Stomach (tissue), 8 donors: ENCODE measurements at regions not wholly inside any gene's neighbourhood (a gene's known extent, or its start where the extent isn't known, plus 50 kb on each side); places are given as distances from the start of the nearest gene placed in this dataset.

ENCODE experiments used
- DNase-seq, 2 donors: peaks; one replicate each; pipeline versions ENCODE4 v3.0.0 to v3.0.0-alpha.2; 2013 to 2019
- H3K27ac ChIP-seq, 5 donors: fragments of 200-600 bp in 4 of 5; sonication (generic) in 4 of 5; one replicate each; pipeline ENCODE4 v1.5.1; 2013 to 2019; ENCODE audit warnings: mild to moderate bottlenecking in 1 of 5, moderate library complexity in 1 of 5
- H3K27me3 ChIP-seq, 3 donors: fragments of 200-600 bp; sonication (generic); one replicate each; pipeline ENCODE4 v1.5.1; 2017 to 2019; ENCODE audit warnings: mixed run types in 1 of 3
- H3K36me3 ChIP-seq, 4 donors: fragments of 200-600 bp; sonication (generic); 1 replicate in 3 of 4; 2 replicates in 1 of 4; pipeline ENCODE4 v1.5.1; 2016 to 2019
- H3K4me1 ChIP-seq, 4 donors: fragments of 200-600 bp; sonication (generic); one replicate each; pipeline ENCODE4 v1.5.1; 2016 to 2019
- H3K4me3 ChIP-seq, 4 donors: fragments of 200-600 bp; sonication (generic) in 3 of 4; one replicate each; pipeline ENCODE4 v1.5.1; 2016 to 2019; ENCODE audit warnings: mild to moderate bottlenecking in 1 of 4
- H3K9me3 ChIP-seq, 4 donors: fragments of 200-600 bp; sonication (generic); one replicate each; pipeline ENCODE4 v1.5.1; 2016 to 2019
- EP300 ChIP-seq: sonication (generic); formaldehyde crosslinking; IDR thresholded peaks from one replicate; pipeline ENCODE4 v1.6.1; 2017; ENCODE audit warnings: antibody characterized with exemption
- POLR2A ChIP-seq, 4 donors: fragments of 450-650 bp; IDR thresholded peaks; one replicate each; pipeline ENCODE4 v1.6.1; 2016; ENCODE audit warnings: antibody characterized with exemption in 4 of 4, control low read depth in 2 of 4, mild to moderate bottlenecking in 1 of 4, moderate library complexity in 1 of 4
- POLR2AphosphoS5 ChIP-seq, 3 donors: sonication (generic); formaldehyde crosslinking; IDR thresholded peaks; one replicate each; pipeline ENCODE4 v1.6.1; 2016; ENCODE audit warnings: antibody characterized with exemption in 3 of 3
- WGBS, 5 donors: extraction: QIAGEN DNeasy Blood & Tissue Kit in 3 of 5; methylation state at CpG; one replicate each; pipeline versions ENCODE4 v1.1.5 to v1.1.7; 2013 to 2018; 5-methylcytosine and 5-hydroxymethylcytosine counted together
- intact Hi-C: fragments of 100-400 bp; cut with DNase I; formaldehyde crosslinking; loops from one replicate; pipeline ENCODE4 v1.15.1; 2023; ENCODE audit warnings: low total_unique reads
- TF ChIP-seq, protein P1 (sequence below), 7 experiments: fragments of 450-650 bp in 4 of 7; fragments of 200-600 bp in 3 of 7; sonication (generic) in 3 of 7; IDR thresholded peaks; one replicate each; pipeline ENCODE4 v1.5.1; 2016 to 2019; ENCODE audit warnings: antibody characterized with exemption in 7 of 7, control low read depth in 2 of 7, mild to moderate bottlenecking in 1 of 7
- donor health status: healthy with polysubstance abuse.
- donor health status: Bipolar disorder and iron deficiency.
- donor health status: healthy.

DNA sequence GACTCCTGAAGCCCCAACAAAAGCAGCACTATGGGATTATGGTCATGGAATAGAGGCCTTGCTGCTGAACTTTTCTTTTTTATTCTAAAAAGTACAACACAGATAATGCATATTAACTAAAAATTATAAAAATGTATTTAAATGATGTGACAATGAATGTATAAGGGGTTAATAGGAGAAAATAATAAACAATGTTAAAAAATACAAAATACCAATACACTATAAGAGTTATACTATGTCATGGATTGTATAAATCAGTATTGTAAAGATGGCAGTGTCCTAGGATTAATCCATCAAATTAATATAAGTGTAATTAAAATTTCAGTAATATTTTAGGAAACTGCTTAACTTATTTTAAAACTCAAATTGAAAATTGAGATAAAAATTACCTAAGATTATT lies 58.3 kb upstream of the TOP3B start:
- H3K36me3 ChIP-seq: no peaks in the 10 kb centered on the region
- H3K9me3 ChIP-seq: no peaks in the 10 kb centered on the region
- no peak for TF ChIP-seq POLR2A (IDR thresholded peaks at IDR 0.05)
- no peak for TF ChIP-seq EP300
- TF ChIP-seq, protein P1, sequence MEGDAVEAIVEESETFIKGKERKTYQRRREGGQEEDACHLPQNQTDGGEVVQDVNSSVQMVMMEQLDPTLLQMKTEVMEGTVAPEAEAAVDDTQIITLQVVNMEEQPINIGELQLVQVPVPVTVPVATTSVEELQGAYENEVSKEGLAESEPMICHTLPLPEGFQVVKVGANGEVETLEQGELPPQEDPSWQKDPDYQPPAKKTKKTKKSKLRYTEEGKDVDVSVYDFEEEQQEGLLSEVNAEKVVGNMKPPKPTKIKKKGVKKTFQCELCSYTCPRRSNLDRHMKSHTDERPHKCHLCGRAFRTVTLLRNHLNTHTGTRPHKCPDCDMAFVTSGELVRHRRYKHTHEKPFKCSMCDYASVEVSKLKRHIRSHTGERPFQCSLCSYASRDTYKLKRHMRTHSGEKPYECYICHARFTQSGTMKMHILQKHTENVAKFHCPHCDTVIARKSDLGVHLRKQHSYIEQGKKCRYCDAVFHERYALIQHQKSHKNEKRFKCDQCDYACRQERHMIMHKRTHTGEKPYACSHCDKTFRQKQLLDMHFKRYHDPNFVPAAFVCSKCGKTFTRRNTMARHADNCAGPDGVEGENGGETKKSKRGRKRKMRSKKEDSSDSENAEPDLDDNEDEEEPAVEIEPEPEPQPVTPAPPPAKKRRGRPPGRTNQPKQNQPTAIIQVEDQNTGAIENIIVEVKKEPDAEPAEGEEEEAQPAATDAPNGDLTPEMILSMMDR (IDR thresholded peaks at IDR 0.05): no peak
- TF ChIP-seq POLR2AphosphoS5 (IDR thresholded peaks at IDR 0.05): no peak
- H3K4me1 ChIP-seq: no peaks in the 10 kb centered on the region
- H3K27me3 ChIP-seq: peaks cover 0 to 14% (median 7%) of the 10 kb centered on the region in 3 donors
- intact Hi-C loops: no loop called here
- no peak for DNase-seq
- no peak overlapping the region for H3K4me3 ChIP-seq
- no peak overlapping the region for H3K27ac ChIP-seq

DNA sequence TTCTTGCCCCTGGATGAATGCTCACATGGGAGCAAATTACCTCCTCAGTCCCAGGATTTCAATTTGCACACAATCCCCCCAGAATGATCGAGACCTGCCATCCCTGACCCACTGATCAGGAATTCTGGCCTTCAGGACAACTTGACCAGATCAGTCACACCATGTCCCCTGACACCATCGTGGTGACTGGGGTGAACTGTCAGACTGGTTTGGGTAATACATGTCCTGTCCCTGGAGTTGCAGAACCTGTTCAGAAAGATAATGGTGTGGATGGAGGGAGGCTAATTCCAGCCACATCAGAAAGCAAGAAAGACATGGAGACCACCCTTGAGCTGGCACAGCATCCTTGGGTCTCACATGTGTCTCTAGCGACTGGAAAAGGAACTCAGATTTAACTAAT lies 57.9 kb upstream of the TOP3B start:
- H3K27me3 ChIP-seq: peaks cover 0 to 10% (median 7%) of the 10 kb centered on the region in 3 donors
- intact Hi-C loops: no loop called here
- H3K4me3 ChIP-seq: no peak overlapping the region
- DNase-seq: no peak
- H3K36me3 ChIP-seq: no peaks in the 10 kb centered on the region
- H3K27ac ChIP-seq: no peak overlapping the region
- H3K9me3 ChIP-seq: no peaks in the 10 kb centered on the region
- TF ChIP-seq POLR2AphosphoS5 (IDR thresholded peaks at IDR 0.05): no peak
- TF ChIP-seq POLR2A (IDR thresholded peaks at IDR 0.05): no peak
- no peak for TF ChIP-seq EP300
- 66 to 83% (median 74%) methylated on average over 3 of the region's 3 CpGs for WGBS, 5 donors
- H3K4me1 ChIP-seq: no peaks in the 10 kb centered on the region

DNA sequence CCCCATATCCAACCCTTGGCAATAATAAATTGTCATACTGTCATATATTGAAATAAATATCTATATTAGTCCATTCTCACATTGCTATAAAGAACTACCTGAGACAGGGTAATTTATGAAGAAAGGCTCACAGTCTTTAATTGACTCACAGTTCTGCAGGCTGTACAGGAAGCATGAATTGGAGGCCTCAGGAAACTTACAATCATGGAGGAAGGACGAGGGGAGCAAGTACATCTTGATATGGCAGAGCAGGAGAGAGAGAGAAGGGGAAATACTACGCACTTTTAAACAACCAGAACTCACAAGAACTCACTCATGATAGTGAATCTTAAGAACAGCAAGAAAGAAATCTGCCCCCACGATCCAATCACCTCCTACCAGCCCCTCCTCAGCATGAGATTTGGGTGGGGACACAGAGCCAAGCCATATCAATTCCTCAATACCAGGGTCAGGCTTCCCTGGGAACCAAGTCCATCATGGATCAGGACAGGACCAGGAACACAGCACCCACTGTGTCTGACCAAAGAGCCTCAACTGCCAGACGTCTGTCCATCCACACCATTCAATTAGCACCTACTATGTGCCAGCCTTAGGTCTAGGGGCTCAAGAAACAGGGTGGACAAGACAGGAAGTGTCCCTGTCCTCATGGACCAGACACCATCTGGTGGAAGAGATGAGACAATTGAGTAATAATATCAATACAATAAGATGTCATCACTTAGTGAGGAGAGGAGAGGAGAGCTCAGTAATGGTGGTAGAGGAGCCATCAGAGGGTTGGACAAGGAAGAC lies 56.9 kb upstream of the TOP3B start:
- WGBS, 5 donors: 49 to 59% (median 52%) methylated on average over 4 of the region's 4 CpGs
- Histone ChIP-seq H3K9me3 (no peaks in the 10 kb centered on the region), H3K36me3 (no peaks in the 10 kb centered on the region), H3K4me1 (no peaks in the 10 kb centered on the region), H3K4me3 (no peak overlapping the region), H3K27ac (no peak overlapping the region), H3K27me3 (peaks cover 0 to 7% (median 1%) of the 10 kb centered on the region in 3 donors)
- TF ChIP-seq POLR2AphosphoS5 (IDR thresholded peaks at IDR 0.05): no peak
- TF ChIP-seq, protein P1 (IDR thresholded peaks at IDR 0.05): no peak
- TF ChIP-seq POLR2A (IDR thresholded peaks at IDR 0.05): no peak
- TF ChIP-seq EP300: no peak
- DNase-seq: no peak
- intact Hi-C loops: no loop called here

DNA sequence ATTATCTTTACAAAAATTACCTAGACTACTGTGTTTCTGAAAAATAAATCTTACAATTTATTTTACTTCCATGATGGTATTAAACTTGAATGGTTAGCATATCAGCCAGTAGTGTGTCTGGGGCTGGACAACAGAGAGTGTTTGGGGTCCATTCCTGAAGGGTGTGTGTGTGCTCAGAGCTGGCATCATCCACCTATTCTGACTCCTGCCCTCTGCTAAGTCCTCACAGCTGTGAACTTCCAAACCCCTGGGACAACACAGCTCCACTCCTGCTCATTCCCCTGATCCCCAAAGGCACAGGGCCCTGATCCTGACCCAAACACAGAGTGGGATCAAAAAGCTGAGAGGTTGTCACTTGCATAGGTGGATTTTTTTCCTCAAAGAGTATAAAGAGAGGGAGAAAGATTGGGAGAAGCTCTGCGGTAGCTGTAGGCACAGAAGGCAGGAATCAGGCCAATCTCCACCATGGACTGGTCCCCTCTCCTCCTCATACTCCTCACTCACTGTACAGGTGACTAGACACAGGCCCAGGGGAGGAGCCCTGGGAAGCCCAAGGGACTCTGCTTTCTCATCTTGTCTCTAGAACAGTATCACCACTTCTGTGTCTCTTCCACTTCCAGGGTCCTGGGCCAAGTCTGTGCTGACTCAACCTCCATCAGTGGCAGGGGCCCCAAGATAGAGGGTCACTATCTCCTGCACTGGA lies 55.7 kb upstream of the TOP3B start:
- H3K27me3 ChIP-seq: peaks cover 0 to 7% (median 2%) of the 10 kb centered on the region in 3 donors
- 78 to 96% (median 94%) methylated on average over 1 of the region's 1 CpG for WGBS, 5 donors
- intact Hi-C loops: no loop called here
- H3K4me3 ChIP-seq: no peak overlapping the region
- H3K4me1 ChIP-seq: no peaks in the 10 kb centered on the region
- H3K9me3 ChIP-seq: no peaks in the 10 kb centered on the region
- TF ChIP-seq, protein P1 (IDR thresholded peaks at IDR 0.05): no peak
- TF ChIP-seq POLR2AphosphoS5 (IDR thresholded peaks at IDR 0.05) (no peak), POLR2A (IDR thresholded peaks at IDR 0.05) (no peak), EP300 (no peak)
- DNase-seq: no peak
- H3K27ac ChIP-seq: no peak overlapping the region
- no peaks in the 10 kb centered on the region for H3K36me3 ChIP-seq
